NCI-H1694 treated with DMSO at 0.1 percent for 48 hours (cell line): ENCODE measurements at regions not wholly inside any gene's neighbourhood (a gene's known extent, or its start where the extent isn't known, plus 50 kb on each side); places are given as distances from the start of the nearest gene placed in this dataset.

Experiments
- DNase-seq: peaks from one replicate; lab custom pipeline; 2025; lab: John Stamatoyannopoulos, UW

GRCh38 chr9:89721971-89722530 is 117.2 kb downstream of the GADD45G start:
- no peak for DNase-seq

DNA sequence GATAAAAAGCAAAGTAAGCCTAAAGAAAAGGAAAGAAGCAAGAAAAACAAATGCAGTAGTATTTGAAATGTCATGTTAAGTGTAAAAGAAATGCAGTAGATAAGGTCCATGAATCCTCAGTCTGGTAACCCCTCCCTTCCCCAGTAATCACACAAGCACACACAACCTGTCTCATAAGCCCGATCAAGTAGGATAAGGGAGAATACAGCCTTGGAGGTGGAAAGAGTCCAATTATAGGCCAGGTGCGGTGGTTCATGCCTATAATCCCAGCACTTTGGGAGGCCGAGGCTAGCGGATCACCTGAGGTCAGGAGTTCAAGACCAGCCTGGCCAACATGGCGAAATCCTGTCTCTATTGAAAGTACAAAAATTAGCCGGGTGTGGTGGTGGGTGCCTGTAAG is 117.9 kb downstream of the GADD45G start:
- DNase-seq: no peak

DNA sequence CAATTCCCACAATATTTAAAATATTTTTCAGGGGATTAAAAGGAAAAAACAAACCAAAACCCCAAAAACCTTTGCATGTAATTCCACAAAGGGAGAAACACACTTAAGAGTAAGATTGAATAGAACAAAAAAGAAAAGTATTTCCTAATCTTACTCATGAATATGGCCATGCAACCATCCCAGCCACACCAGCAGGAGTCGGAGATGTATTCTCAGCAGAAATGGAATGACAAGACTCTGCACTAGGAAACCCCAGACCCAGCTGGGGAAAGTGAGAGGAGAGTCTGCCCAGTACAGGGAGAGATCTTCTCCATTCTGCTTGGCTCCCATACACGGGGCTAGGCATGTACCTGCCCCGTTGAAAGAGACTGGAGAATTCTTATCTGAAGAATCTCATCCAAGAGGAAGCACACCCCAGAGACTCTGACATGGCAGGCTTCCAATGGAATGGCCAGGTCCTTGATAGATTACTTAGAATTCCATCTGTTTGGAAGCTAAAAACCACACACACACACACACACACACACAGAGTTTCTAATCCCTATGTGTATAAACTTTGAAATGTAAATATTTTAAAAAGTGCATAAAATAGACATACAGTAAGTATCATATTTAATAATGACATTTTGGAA is 118.8 kb downstream of the GADD45G start:
- no peak for DNase-seq

DNA sequence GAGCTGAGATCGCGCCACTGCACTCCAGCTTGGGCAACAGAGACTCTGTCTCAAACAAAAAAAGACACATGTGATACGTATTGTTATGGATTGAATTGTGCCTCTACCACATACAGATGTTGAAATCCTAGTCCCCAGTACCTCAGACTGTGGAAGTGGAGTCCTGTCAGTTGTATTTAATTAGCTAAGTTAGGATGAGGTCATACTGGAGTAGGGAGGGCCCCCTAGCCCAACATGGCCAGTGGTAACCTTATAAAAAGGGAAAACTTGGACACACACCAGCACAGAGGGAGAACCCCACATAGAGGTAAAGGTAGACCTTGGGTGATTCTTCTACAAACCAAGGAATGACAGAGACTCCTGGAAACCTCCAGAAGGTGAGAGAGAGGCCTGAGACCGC is 119.8 kb downstream of the GADD45G start:
- no peak for DNase-seq

- no peak for DNase-seq
Observed at GRCh38 chr9:89725271-89725670, 120.5 kb downstream of the GADD45G start.

- no peak for DNase-seq
Observed at GRCh38 chr9:89729954-89730530, 125.2 kb downstream of the GADD45G start.

DNA sequence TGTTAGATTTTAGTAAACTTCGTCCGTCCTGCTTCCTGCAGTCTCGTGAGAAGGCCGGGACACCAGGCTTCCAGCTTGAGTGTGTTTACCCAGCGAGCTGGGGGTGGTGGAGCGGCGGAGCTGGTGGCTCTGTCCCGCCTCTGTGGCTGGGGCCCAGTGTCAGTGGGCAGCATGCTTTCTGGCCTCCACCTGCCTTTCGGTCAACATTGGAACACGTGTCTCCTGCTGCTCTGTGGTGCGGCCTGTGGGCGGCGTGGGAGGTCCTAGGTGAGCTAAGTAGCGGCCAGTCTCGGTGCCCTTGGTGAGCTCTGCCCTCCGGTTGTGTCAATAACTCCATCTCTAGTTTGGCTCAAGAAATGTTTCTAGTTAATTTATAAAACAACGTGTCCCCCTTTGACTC is 125.9 kb downstream of the GADD45G start:
- DNase-seq: no peak

GRCh38 chr9:89731262-89732182 is 126.7 kb downstream of the GADD45G start:
- no peak for DNase-seq

DNA sequence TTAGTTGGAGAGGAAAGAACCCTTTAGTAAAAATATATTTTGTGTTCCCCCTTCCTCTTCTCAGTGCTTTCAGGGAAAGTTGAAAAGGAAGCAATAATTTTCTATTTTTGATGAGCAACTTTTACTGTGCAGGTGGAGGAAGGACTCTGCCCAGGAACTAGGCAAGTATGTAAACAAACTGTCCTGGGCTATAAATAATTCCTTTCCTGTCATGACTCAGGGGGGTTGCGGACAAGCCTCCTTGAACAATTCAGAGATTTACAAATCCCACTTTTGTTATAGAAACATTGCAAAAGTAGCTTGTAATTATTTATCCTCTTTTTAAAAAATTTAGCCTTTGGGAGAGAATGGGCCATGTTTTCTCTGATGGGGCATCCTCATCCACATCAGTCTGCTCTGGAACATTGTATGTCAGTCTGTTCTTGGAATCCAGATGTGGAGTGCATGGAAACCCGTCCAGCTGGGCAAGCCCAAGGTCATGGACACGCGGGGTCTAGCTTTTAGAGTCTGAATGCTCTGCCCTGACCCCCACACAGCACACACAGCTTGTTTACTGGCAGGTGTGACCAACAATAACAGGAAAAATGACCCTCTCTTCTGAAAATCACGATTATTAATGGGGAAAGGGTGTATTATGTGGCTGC is 127.6 kb downstream of the GADD45G start:
- DNase-seq: no peak

DNA sequence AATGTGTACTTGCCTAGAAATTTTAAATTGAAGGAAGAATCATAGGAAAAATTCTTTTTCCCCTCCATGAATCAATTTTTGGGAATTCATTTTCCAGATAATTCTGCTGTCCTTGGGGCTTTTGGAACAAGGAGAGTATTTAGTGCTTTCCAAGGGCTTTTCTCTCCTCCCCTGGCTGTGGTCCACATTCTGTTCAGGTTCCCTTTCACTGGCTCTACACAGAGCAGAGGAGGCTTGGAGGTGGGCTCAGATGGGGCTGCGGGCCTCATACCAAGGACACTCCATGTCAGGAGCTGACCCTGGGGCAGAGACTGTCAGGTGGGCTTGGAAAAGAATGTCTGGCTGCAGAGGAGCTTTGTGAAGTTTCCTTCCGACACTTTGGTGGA is 128.1 kb downstream of the GADD45G start:
- DNase-seq: no peak

GRCh38 chr9:89734600-89735041 is 129.8 kb downstream of the GADD45G start:
- no peak for DNase-seq

GRCh38 chr9:89738137-89738932 is 133.5 kb downstream of the GADD45G start:
- no peak for DNase-seq

- DNase-seq: no peak
Observed at GRCh38 chr9:89739511-89739910, 134.7 kb downstream of the GADD45G start.

- DNase-seq: no peak
Observed at GRCh38 chr9:89739916-89740315, 135.1 kb downstream of the GADD45G start.

DNA sequence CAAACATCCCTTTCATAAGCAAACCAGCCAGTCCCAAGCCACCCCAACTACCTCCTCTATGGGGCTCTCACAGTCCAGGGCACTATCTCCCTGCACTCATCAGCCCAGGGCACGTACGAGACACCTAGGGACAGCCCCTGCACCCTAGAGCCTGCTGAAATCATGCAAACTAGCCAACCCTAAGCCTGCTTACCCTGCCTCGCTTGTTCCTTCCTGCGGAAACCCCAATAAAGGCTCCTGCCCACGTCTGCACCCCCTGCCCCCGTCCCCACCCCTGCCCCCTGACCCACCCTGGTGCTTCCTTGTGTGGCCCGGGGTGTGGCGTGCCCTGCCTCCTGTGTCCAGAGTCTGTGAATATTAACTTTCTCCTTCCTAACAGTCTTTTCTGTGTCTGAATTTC is 135.9 kb downstream of the GADD45G start:
- no peak for DNase-seq

DNA sequence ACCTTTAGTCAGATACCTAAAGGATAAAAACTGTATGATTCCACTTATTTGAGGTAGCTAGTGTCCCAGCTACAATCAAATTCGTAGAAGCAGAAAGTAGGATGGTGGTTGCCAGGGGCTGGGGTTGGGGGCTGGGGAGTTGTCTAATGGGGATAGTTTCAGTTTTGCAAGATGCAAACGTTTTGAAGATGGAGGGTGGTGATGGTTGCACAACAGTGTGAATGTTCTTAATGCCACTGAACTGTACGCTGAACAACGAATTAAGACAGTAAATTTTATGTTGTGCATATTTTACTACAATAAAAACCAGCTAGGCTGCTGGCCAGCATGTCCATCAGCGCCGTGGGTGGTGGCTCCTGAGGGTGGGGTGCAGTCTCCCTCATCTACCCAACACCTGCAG is 137.8 kb downstream of the GADD45G start:
- no peak for DNase-seq

GRCh38 chr9:89743216-89743572 is 138.4 kb downstream of the GADD45G start:
- no peak for DNase-seq

DNA sequence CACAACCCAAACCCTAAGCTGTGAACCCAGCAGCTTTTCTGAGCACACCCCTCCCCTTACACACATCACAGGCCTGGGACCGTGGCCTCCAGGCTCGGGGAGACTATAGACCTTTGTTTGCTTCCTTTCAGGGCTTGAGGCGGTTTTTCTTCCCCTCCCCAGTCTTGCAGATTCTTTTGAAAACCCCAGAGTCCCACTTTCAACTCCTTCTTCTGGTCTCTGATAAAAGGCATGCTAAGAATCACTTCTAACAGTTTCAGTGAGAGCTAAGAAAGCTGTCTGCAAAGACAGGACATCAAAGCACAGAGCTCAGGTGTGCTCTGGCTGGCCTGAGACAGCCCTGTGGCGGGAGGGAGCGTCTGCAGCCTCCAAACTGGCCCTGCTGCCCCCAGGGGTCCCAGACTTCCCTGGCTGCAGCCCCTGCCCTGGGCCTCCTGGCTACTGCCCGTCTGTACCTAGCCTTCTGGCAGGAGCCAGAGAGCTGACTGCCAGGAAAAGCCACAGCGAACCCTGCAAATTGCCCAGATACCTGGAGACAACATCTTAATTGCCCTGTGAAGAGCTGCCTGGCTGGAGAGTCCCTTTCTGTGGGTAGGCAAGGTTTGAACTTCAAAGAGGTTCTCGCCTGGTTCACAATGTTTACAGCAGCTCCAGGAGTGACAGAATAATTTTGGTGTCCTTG is 138.9 kb downstream of the GADD45G start:
- DNase-seq: no peak

- DNase-seq: no peak
Observed at GRCh38 chr9:89744255-89744648, 139.4 kb downstream of the GADD45G start.

GRCh38 chr9:89744730-89745129 is 139.9 kb downstream of the GADD45G start:
- DNase-seq: no peak
